GM23338 (cell line): ENCODE measurements at regions not wholly inside any gene's neighbourhood (a gene's known extent, or its start where the extent isn't known, plus 50 kb on each side); places are given as distances from the start of the nearest gene placed in this dataset.

ENCODE experiments used
- ATAC-seq: fragments of 200-7000 bp; cut with Tn5 transposase; 3 replicates; pipeline ENCODE4 v1.9.1; 2020
- DNase-seq: peaks from one replicate; pipeline ENCODE4 v3.0.0-alpha.2; 2015; ENCODE audit warnings: low spot score
- H2AFZ ChIP-seq: fragments of 200-600 bp; sonication (generic); 2 replicates; pipeline ENCODE4 v1.8.0; 2016; ENCODE audit warnings: antibody characterized with exemption, mild to moderate bottlenecking, moderate library complexity
- H3F3A ChIP-seq: fragments of 200-600 bp; sonication (generic); replicated peaks from 2 replicates; pipeline ENCODE4 v1.8.0; 2017; ENCODE audit warnings: antibody characterized with exemption, mixed run types, low read depth
- H3K27ac ChIP-seq: fragments of 200-600 bp; sonication (generic); 2 replicates; pipeline ENCODE4 v1.6.1; 2016; ENCODE audit warnings: low read depth
- H3K27me3 ChIP-seq: fragments of 200-600 bp; sonication (generic); 2 replicates; pipeline ENCODE4 v1.8.0; 2016; ENCODE audit warnings: mild to moderate bottlenecking, mixed run types, moderate library complexity; ENCODE audit not compliant: insufficient read depth
- H3K36me3 ChIP-seq: fragments of 200-600 bp; sonication (generic); 2 replicates; pipeline ENCODE4 v1.8.0; 2016; ENCODE audit warnings: mild to moderate bottlenecking; ENCODE audit not compliant: insufficient read depth
- H3K4me1 ChIP-seq: fragments of 200-600 bp; sonication (generic); 2 replicates; pipeline ENCODE4 v1.8.0; 2016; ENCODE audit warnings: mild to moderate bottlenecking, moderate library complexity; ENCODE audit not compliant: insufficient read depth
- H3K4me2 ChIP-seq: fragments of 200-600 bp; sonication (generic); 2 replicates; pipeline ENCODE4 v1.7.1; 2017; ENCODE audit warnings: mixed run types
- H3K4me3 ChIP-seq: fragments of 200-600 bp; sonication (generic); 2 replicates; pipeline ENCODE4 v1.6.1; 2016; ENCODE audit warnings: mixed run types
- H3K79me2 ChIP-seq: fragments of 200-600 bp; sonication (generic); replicated peaks from 2 replicates; pipeline ENCODE4 v1.8.0; 2017; ENCODE audit warnings: mild to moderate bottlenecking; ENCODE audit not compliant: insufficient read depth
- H3K9me2 ChIP-seq: fragments of 200-600 bp; sonication (generic); 2 replicates; pipeline ENCODE4 v1.8.0; 2017; ENCODE audit not compliant: insufficient read depth
- H4K20me1 ChIP-seq: fragments of 200-600 bp; sonication (generic); replicated peaks from 2 replicates; pipeline ENCODE4 v1.8.0; 2017; ENCODE audit warnings: mild to moderate bottlenecking; ENCODE audit not compliant: insufficient read depth
- H3K27ac Mint-ChIP-seq: 2 replicates; pipeline ENCODE4 v1.8.0; 2020; ENCODE audit warnings: inconsistent platforms, mild to moderate bottlenecking, moderate library complexity, mixed read lengths
- H3K27me3 Mint-ChIP-seq: 3 replicates; pipeline ENCODE4 v1.8.0; 2022; ENCODE audit warnings: low read depth, mild to moderate bottlenecking, moderate library complexity, mixed read lengths, inconsistent platforms; ENCODE audit not compliant: insufficient read depth, poor library complexity
- H3K36me3 Mint-ChIP-seq: 3 replicates; pipeline ENCODE4 v1.8.0; 2021; ENCODE audit warnings: low read depth, mild to moderate bottlenecking, inconsistent platforms, moderate library complexity, mixed read lengths
- H3K4me1 Mint-ChIP-seq: 3 replicates; pipeline ENCODE4 v1.8.0; 2020; ENCODE audit warnings: mild to moderate bottlenecking, inconsistent platforms, mixed read lengths
- H3K4me3 Mint-ChIP-seq: 3 replicates; pipeline ENCODE4 v1.8.0; 2021; ENCODE audit warnings: moderate library complexity, mild to moderate bottlenecking, inconsistent platforms, mixed read lengths
- H3K9me3 Mint-ChIP-seq: 3 replicates; pipeline ENCODE4 v1.8.0; 2020; ENCODE audit warnings: moderate library complexity, mild to moderate bottlenecking, inconsistent platforms, mixed read lengths
- CREB1 ChIP-seq: fragments of 250-450 bp; sonication (Bioruptor Pico); IDR thresholded peaks from 2 replicates; pipeline ENCODE4 v1.5.0; 2020; ENCODE audit warnings: low read depth, mild to moderate bottlenecking, moderate library complexity
- ETS1 ChIP-seq: IDR thresholded peaks from 2 replicates; pipeline ENCODE4 v1.6.1; 2016; ENCODE audit warnings: antibody characterized with exemption
- EZH2 ChIP-seq: fragments of 200-600 bp; sonication (generic); IDR thresholded peaks from one replicate; pipeline ENCODE4 v1.8.0; 2017; ENCODE audit warnings: antibody characterized with exemption, mild to moderate bottlenecking, low read depth; ENCODE audit not compliant: unreplicated experiment
- EZH2phosphoT487 ChIP-seq: fragments of 200-600 bp; sonication (generic); IDR thresholded peaks from one replicate; pipeline ENCODE4 v1.8.1; 2018; ENCODE audit warnings: antibody characterized with exemption; ENCODE audit not compliant: unreplicated experiment
- NANOG ChIP-seq: IDR thresholded peaks from 2 replicates; pipeline ENCODE4 v1.6.1; 2016; ENCODE audit warnings: antibody characterized with exemption, borderline replicate concordance
- POLR2AphosphoS5 ChIP-seq: IDR thresholded peaks from 2 replicates; pipeline ENCODE4 v1.6.1; 2016; ENCODE audit warnings: antibody characterized with exemption, low read depth
- REST ChIP-seq: IDR thresholded peaks from one replicate; pipeline ENCODE4 v1.6.1; 2018; ENCODE audit warnings: antibody characterized with exemption; ENCODE audit not compliant: unreplicated experiment
- STAT1 ChIP-seq: IDR thresholded peaks from one replicate; pipeline ENCODE4 v1.6.1; 2016; ENCODE audit warnings: antibody characterized with exemption; ENCODE audit not compliant: unreplicated experiment
- ZNF114 ChIP-seq: fragments of 250-450 bp; sonication (Bioruptor Pico); IDR thresholded peaks from 2 replicates; pipeline ENCODE4 v1.5.0; 2020; ENCODE audit warnings: mild to moderate bottlenecking, moderate library complexity
- ZNF331 ChIP-seq: fragments of 250-450 bp; sonication (Bioruptor Pico); IDR thresholded peaks from 2 replicates; pipeline ENCODE4 v1.5.0; 2020; ENCODE audit warnings: low read depth, mild to moderate bottlenecking, moderate library complexity
- ZNF462 ChIP-seq: fragments of 250-450 bp; sonication (Bioruptor Pico); IDR thresholded peaks from 2 replicates; pipeline ENCODE4 v1.5.0; 2020; ENCODE audit warnings: mild to moderate bottlenecking, moderate library complexity

GRCh38 chr4:38537666-38538065 is 126.3 kb upstream of the KLF3 start (continued):
- no peak for TF ChIP-seq REST
- TF ChIP-seq CREB1 (CRISPR knock-in tag): no peak
- no peak for TF ChIP-seq POLR2AphosphoS5
- no peak for TF ChIP-seq STAT1

- ATAC-seq: no peak
- Mint-ChIP-seq H3K27me3 (no peaks in the 10 kb centered on the region), H3K9me3 (no peaks in the 10 kb centered on the region), H3K4me1 (no peaks in the 10 kb centered on the region), H3K4me3 (no peak overlapping the region), H3K36me3 (no peaks in the 10 kb centered on the region), H3K27ac (no peak overlapping the region)
- Histone ChIP-seq H3K9me2 (no peaks in the 10 kb centered on the region), H3K4me1 (no peaks in the 10 kb centered on the region), H3K27ac (no peak overlapping the region), H3K4me3 (no peak overlapping the region), H3K4me2 (no peak overlapping the region), H4K20me1 (no peaks in the 10 kb centered on the region; the same call in 1 of the 2 replicates), H3K36me3 (no peaks in the 10 kb centered on the region), H3K27me3 (no peaks in the 10 kb centered on the region), H3K79me2 (no peaks in the 10 kb centered on the region), H2AFZ (no peak overlapping the region), H3F3A (no peaks in the 10 kb centered on the region)
- no peak for DNase-seq
- TF ChIP-seq EZH2 (no peak), CREB1 (CRISPR knock-in tag) (no peak), ZNF331 (CRISPR knock-in tag) (no peak), ETS1 (no peak), ZNF462 (CRISPR knock-in tag) (no peak), REST (no peak), POLR2AphosphoS5 (no peak), ZNF114 (no peak), EZH2phosphoT487 (no peak), STAT1 (no peak), NANOG (no peak)
Observed at GRCh38 chr4:38538517-38538916, 125.5 kb upstream of the KLF3 start.
